ENCODE measurements at regions not wholly inside any gene's neighbourhood (a gene's known extent, or its start where the extent isn't known, plus 50 kb on each side); places are given as distances from the start of the nearest gene placed in this dataset.

GRCh38 chr2:17069564-17069963 lies 403.9 kb upstream of the CYRIA start:
- no peak overlapping the region for H2BK5ac ChIP-seq (ENCODE audit: insufficient read length, low read length)
- H3T11ph ChIP-seq (ENCODE audit: low read length): no peak overlapping the region
- H2AFZ ChIP-seq (ENCODE audit: low read length): no peak overlapping the region
- Mint-ChIP-seq H3K27ac (no peak overlapping the region; a peak in 1 of 7 replicates), H3K36me3 (ENCODE audit: insufficient read depth in 1 of 3, low read depth in 3 of 3) (peaks cover 7 to 17% (median 14%) of the 10 kb centered on the region in 3 experiments; a peak in 6 of 7 replicates), H3K4me3 (no peak overlapping the region), H3K9me3 (peaks cover 16% of the 10 kb centered on the region in 2 experiments), H3K27me3 (ENCODE audit: low read depth) (no peaks in the 10 kb centered on the region), H3K4me1 (peaks cover 3 to 6% of the 10 kb centered on the region in 2 experiments; a peak in 2 of 4 replicates)
- no peak overlapping the region for H2BK120ac ChIP-seq (ENCODE audit: low read depth, low read length, poor library complexity, severe bottlenecking)
- H3K9ac ChIP-seq (ENCODE audit: extremely low read depth, insufficient read length, low read length): no peak overlapping the region
- no peak overlapping the region for H2BK12ac ChIP-seq (ENCODE audit: insufficient read length, low read depth, low read length)
- no peak overlapping the region for H3K23ac ChIP-seq (ENCODE audit: insufficient read length, low read depth, low read length)
- no peaks in the 10 kb centered on the region for H4K20me1 ChIP-seq (ENCODE audit: control insufficient read depth, insufficient read depth, insufficient read length)
- H3K4me2 ChIP-seq (ENCODE audit: insufficient read depth, insufficient read length, low read length): no peak overlapping the region
- no peaks in the 10 kb centered on the region for H3K9me3 ChIP-seq (ENCODE audit: control insufficient read depth, low read depth, low read length)
- no peak overlapping the region for H3K18ac ChIP-seq (ENCODE audit: insufficient read length, low read depth, low read length)
- no peak overlapping the region for H2BK20ac ChIP-seq (ENCODE audit: low read depth, low read length, poor library complexity, severe bottlenecking)
- H3K27me3 ChIP-seq (ENCODE audit: insufficient read depth, low read length): no peaks in the 10 kb centered on the region
- TF ChIP-seq, protein P1, sequence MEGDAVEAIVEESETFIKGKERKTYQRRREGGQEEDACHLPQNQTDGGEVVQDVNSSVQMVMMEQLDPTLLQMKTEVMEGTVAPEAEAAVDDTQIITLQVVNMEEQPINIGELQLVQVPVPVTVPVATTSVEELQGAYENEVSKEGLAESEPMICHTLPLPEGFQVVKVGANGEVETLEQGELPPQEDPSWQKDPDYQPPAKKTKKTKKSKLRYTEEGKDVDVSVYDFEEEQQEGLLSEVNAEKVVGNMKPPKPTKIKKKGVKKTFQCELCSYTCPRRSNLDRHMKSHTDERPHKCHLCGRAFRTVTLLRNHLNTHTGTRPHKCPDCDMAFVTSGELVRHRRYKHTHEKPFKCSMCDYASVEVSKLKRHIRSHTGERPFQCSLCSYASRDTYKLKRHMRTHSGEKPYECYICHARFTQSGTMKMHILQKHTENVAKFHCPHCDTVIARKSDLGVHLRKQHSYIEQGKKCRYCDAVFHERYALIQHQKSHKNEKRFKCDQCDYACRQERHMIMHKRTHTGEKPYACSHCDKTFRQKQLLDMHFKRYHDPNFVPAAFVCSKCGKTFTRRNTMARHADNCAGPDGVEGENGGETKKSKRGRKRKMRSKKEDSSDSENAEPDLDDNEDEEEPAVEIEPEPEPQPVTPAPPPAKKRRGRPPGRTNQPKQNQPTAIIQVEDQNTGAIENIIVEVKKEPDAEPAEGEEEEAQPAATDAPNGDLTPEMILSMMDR (conservative IDR thresholded peaks at IDR 0.05): no peak
- DNase-seq: no peak
- H3K4ac ChIP-seq (ENCODE audit: low read depth, low read length): no peak overlapping the region
- no peaks in the 10 kb centered on the region for H3K79me1 ChIP-seq (ENCODE audit: insufficient read depth, low read depth, low read length, poor library complexity, severe bottlenecking)
- H4K5ac ChIP-seq (ENCODE audit: insufficient read length, low read depth, low read length): no peak overlapping the region
- H3K4me1 ChIP-seq (ENCODE audit: insufficient read depth, low read length): no peaks in the 10 kb centered on the region
- H3K14ac ChIP-seq (ENCODE audit: insufficient read depth, low read length): no peak overlapping the region
- no peaks in the 10 kb centered on the region for H3K23me2 ChIP-seq (ENCODE audit: insufficient read length, low read depth, low read length, poor library complexity, severe bottlenecking)
- no peak overlapping the region for H3K56ac ChIP-seq (ENCODE audit: insufficient read length, low read depth, low read length)
- no peak overlapping the region for H4K91ac ChIP-seq (ENCODE audit: insufficient read length, low read depth, low read length)
- H3K27ac ChIP-seq (ENCODE audit: insufficient read length, low read depth, low read length): no peak overlapping the region
- no CpG with 5 or more reads among the region's 4 CpGs for WGBS (ENCODE audit: extremely low coverage, insufficient read length, low lambda C conversion rate)
- no peaks in the 10 kb centered on the region for H3K79me2 ChIP-seq (ENCODE audit: insufficient read depth, low read length)
- no peak overlapping the region for H4K8ac ChIP-seq (replicated peaks; ENCODE audit: insufficient read length, low read depth, low read length)
- H2AK5ac ChIP-seq (ENCODE audit: insufficient read length, low read length): no peak overlapping the region
- H2BK15ac ChIP-seq (ENCODE audit: low read depth, low read length): no peak overlapping the region

All from H9 (cell line).